Hepatocyte (in vitro differentiated cells): ENCODE measurements at regions not wholly inside any gene's neighbourhood (a gene's known extent, or its start where the extent isn't known, plus 50 kb on each side); places are given as distances from the start of the nearest gene placed in this dataset.
A peak's percentile ranks its signal among the peaks of the same experiment; 100 is the strongest.

Experiments
- DNase-seq: peaks from one replicate; pipeline ENCODE4 v3.0.0-alpha.2; 2016; ENCODE audit warnings: low spot score
- H2AFZ ChIP-seq: fragments of 200-600 bp; sonication (generic); 2 replicates; pipeline ENCODE4 v1.6.0; 2016; ENCODE audit warnings: antibody characterized with exemption, mild to moderate bottlenecking
- H3K27ac ChIP-seq: fragments of 200-600 bp; sonication (generic); 2 replicates; pipeline ENCODE4 v1.5.1; 2016; ENCODE audit warnings: mild to moderate bottlenecking
- H3K27me3 ChIP-seq: fragments of 200-600 bp; sonication (generic); 2 replicates; pipeline ENCODE4 v1.6.1; 2016
- H3K36me3 ChIP-seq: fragments of 200-600 bp; sonication (generic); replicated peaks from 2 replicates; pipeline ENCODE4 v1.5.1; 2016; ENCODE audit warnings: low read depth; ENCODE audit not compliant: insufficient read depth
- H3K4me1 ChIP-seq: fragments of 200-600 bp; sonication (generic); 2 replicates; pipeline ENCODE4 v1.5.1; 2016; ENCODE audit warnings: mild to moderate bottlenecking, moderate library complexity; ENCODE audit not compliant: insufficient read depth
- H3K4me2 ChIP-seq: fragments of 200-600 bp; sonication (generic); 2 replicates; pipeline ENCODE4 v1.6.0; 2016
- H3K4me3 ChIP-seq: fragments of 200-600 bp; sonication (generic); 2 replicates; pipeline ENCODE4 v1.5.1; 2016; ENCODE audit warnings: mild to moderate bottlenecking
- H3K79me2 ChIP-seq: fragments of 200-600 bp; sonication (generic); 2 replicates; pipeline ENCODE4 v1.6.0; 2017; ENCODE audit warnings: mild to moderate bottlenecking
- H3K9me2 ChIP-seq: fragments of 200-600 bp; sonication (generic); replicated peaks from 2 replicates; pipeline ENCODE4 v1.6.0; 2017; ENCODE audit warnings: mild to moderate bottlenecking; ENCODE audit not compliant: insufficient read depth
- H3K9me3 ChIP-seq: fragments of 200-600 bp; sonication (generic); 2 replicates; pipeline ENCODE4 v1.5.1; 2016; ENCODE audit warnings: low read depth, mild to moderate bottlenecking
- H4K20me1 ChIP-seq: fragments of 200-600 bp; sonication (generic); 2 replicates; pipeline ENCODE4 v1.6.0; 2016; ENCODE audit warnings: mild to moderate bottlenecking; ENCODE audit not compliant: insufficient read depth, poor library complexity, severe bottlenecking
- CTCF ChIP-seq: fragments of 200-600 bp; sonication (generic); IDR thresholded peaks from 2 replicates; pipeline ENCODE4 v1.5.1; 2016; ENCODE audit warnings: antibody characterized with exemption, mild to moderate bottlenecking; ENCODE audit not compliant: poor library complexity
- EZH2 ChIP-seq: fragments of 200-600 bp; sonication (generic); IDR thresholded peaks from 2 replicates; pipeline ENCODE4 v1.6.1; 2016; ENCODE audit warnings: antibody characterized with exemption, mild to moderate bottlenecking, borderline replicate concordance
- EZH2phosphoT487 ChIP-seq: fragments of 200-600 bp; sonication (generic); IDR thresholded peaks from one replicate; pipeline ENCODE4 v1.6.1; 2018; ENCODE audit warnings: antibody characterized with exemption, mild to moderate bottlenecking, low read depth, moderate library complexity; ENCODE audit not compliant: unreplicated experiment, severe bottlenecking
- WGBS: methylation state at CpG from one replicate; pipeline ENCODE4 v1.1.6; 2016; ENCODE audit warnings: low lambda C conversion rate; ENCODE audit errors: missing lambda C conversion rate; 5-methylcytosine and 5-hydroxymethylcytosine counted together

DNA sequence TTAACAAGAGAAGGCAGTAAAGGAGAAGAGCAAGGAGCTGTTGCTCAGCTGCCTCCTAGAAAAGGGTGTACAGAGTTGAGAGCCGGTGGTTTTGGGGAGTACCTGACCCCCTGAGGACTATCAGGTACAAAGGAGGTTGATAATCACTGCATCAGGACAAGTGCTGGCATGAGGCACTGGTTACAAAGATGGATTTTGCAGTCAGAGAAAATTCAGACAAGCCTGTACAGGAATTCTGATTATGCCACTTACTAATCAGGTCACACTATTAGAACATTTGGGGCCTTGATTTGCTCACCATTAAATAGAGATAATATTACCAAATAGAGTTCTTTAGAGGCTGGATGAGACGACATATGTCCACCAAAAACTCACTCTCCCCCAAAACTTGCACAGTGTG lies 450.9 kb upstream of the TMPO start:
- WGBS: 81% methylated on average over 2 of the region's 2 CpGs

DNA sequence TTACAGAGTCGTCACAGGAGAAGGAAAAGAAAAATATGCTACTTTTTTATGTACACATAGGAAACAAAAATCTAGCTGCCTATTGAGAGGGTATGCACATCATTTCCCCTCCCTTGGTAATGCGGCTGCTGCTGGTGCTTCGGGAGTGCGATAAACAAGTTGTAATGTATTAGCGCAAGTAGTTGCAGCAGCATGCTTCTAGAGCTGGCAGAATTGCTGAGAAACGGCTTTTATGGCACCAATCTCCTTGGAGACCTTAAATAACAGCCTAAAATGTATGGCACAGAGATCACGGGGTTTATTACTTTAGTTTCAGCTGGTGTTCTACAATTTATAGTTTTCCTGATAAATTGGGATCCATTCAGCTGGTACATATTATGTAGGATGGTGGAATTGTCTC lies 447.6 kb upstream of the TMPO start:
- peaks cover under 1% of the 10 kb centered on the region for H3K4me1 ChIP-seq
- no peaks in the 10 kb centered on the region for H3K79me2 ChIP-seq
- 78% methylated on average over 7 of the region's 7 CpGs for WGBS
- no peak for TF ChIP-seq EZH2phosphoT487
- no peak for TF ChIP-seq EZH2
- TF ChIP-seq CTCF: no peak
- no peaks in the 10 kb centered on the region for H3K36me3 ChIP-seq
- H3K4me3 ChIP-seq: no peak overlapping the region
- no peaks in the 10 kb centered on the region for H4K20me1 ChIP-seq
- no peak overlapping the region for H2AFZ ChIP-seq
- H3K27me3 ChIP-seq: no peaks in the 10 kb centered on the region
- no peaks in the 10 kb centered on the region for H3K9me2 ChIP-seq
- H3K4me2 ChIP-seq: no peak overlapping the region
- no peaks in the 10 kb centered on the region for H3K9me3 ChIP-seq
- no peak for DNase-seq
- no peak overlapping the region for H3K27ac ChIP-seq

More for the DNA sequence above, 450.9 kb upstream of the TMPO start:
- Histone ChIP-seq H4K20me1 (no peaks in the 10 kb centered on the region), H3K4me1 (peaks cover 6% of the 10 kb centered on the region), H3K9me2 (no peaks in the 10 kb centered on the region), H3K79me2 (no peaks in the 10 kb centered on the region), H3K4me3 (no peak overlapping the region), H3K36me3 (no peaks in the 10 kb centered on the region), H3K4me2 (no peak overlapping the region), H3K27ac (no peak overlapping the region), H2AFZ (no peak overlapping the region), H3K27me3 (no peaks in the 10 kb centered on the region), H3K9me3 (no peaks in the 10 kb centered on the region)
- no peak for DNase-seq
- TF ChIP-seq EZH2phosphoT487: no peak
- TF ChIP-seq CTCF: no peak
- TF ChIP-seq EZH2: no peak

- Histone ChIP-seq H3K4me3 (no peak overlapping the region), H3K4me1 (no peaks in the 10 kb centered on the region), H3K27me3 (no peaks in the 10 kb centered on the region), H4K20me1 (no peaks in the 10 kb centered on the region), H3K36me3 (no peaks in the 10 kb centered on the region), H2AFZ (no peak overlapping the region), H3K27ac (no peak overlapping the region), H3K9me3 (no peaks in the 10 kb centered on the region), H3K4me2 (no peak overlapping the region), H3K79me2 (no peaks in the 10 kb centered on the region), H3K9me2 (no peaks in the 10 kb centered on the region)
- 75% methylated on average over 3 of the region's 3 CpGs for WGBS
- TF ChIP-seq CTCF (no peak), EZH2 (no peak), EZH2phosphoT487 (no peak)
- peak; percentile 22 for DNase-seq
These were observed 441.8 kb upstream of the TMPO start for GRCh38 chr12:98073610-98074009.

GRCh38 chr12:98074286-98074685 lies 441.1 kb upstream of the TMPO start:
- no peaks in the 10 kb centered on the region for H3K9me3 ChIP-seq
- TF ChIP-seq EZH2phosphoT487 (no peak), EZH2 (no peak), CTCF (no peak)
- no peak overlapping the region for H2AFZ ChIP-seq
- H4K20me1 ChIP-seq: no peaks in the 10 kb centered on the region
- no peak for DNase-seq
- no peaks in the 10 kb centered on the region for H3K4me1 ChIP-seq
- WGBS: 85% methylated on average over 2 of the region's 2 CpGs
- H3K9me2 ChIP-seq: no peaks in the 10 kb centered on the region
- H3K4me3 ChIP-seq: no peak overlapping the region
- H3K36me3 ChIP-seq: no peaks in the 10 kb centered on the region
- no peak overlapping the region for H3K27ac ChIP-seq
- no peak overlapping the region for H3K4me2 ChIP-seq
- no peaks in the 10 kb centered on the region for H3K79me2 ChIP-seq
- H3K27me3 ChIP-seq: no peaks in the 10 kb centered on the region
